LHCN-M2 (cell line): ENCODE measurements at regions not wholly inside any gene's neighbourhood (a gene's known extent, or its start where the extent isn't known, plus 50 kb on each side); places are given as distances from the start of the nearest gene placed in this dataset.

Source experiments
- DNase-seq: peaks from one replicate; pipeline ENCODE4 v3.0.0-alpha.2; 2012; ENCODE audit warnings: low read depth

- no peak for DNase-seq
These were observed 1071.2 kb upstream of the SLC10A2 start for GRCh38 chr13:104137416-104137815.

GRCh38 chr13:104132849-104133248 is 1066.6 kb upstream of the SLC10A2 start:
- DNase-seq: no peak

- peak; percentile 13 for DNase-seq
These were observed 1047.9 kb upstream of the SLC10A2 start for GRCh38 chr13:104114101-104114500.

GRCh38 chr13:104111031-104111430 is 1044.8 kb upstream of the SLC10A2 start:
- no peak for DNase-seq

GRCh38 chr13:104106705-104107393 is 1040.6 kb upstream of the SLC10A2 start:
- DNase-seq: no peak

GRCh38 chr13:104105418-104106355 is 1039.5 kb upstream of the SLC10A2 start:
- no peak for DNase-seq

- no peak for DNase-seq
These were observed 1033.5 kb upstream of the SLC10A2 start for GRCh38 chr13:104099750-104100149.

GRCh38 chr13:104098421-104098820 is 1032.2 kb upstream of the SLC10A2 start:
- no peak for DNase-seq

- no peak for DNase-seq
These were observed 1020.5 kb upstream of the SLC10A2 start for GRCh38 chr13:104086759-104087158.

- no peak for DNase-seq
These were observed 1020.0 kb upstream of the SLC10A2 start for GRCh38 chr13:104086210-104086609.

GRCh38 chr13:104085611-104086010 is 1019.4 kb upstream of the SLC10A2 start:
- DNase-seq: no peak

- no peak for DNase-seq
These were observed 1008.1 kb upstream of the SLC10A2 start for GRCh38 chr13:104074326-104074725.

GRCh38 chr13:104071806-104072205 is 1005.6 kb upstream of the SLC10A2 start:
- DNase-seq: no peak

GRCh38 chr13:104065328-104065727 is 999.1 kb upstream of the SLC10A2 start:
- no peak for DNase-seq

- DNase-seq: peak; percentile 23
These were observed 991.6 kb upstream of the SLC10A2 start for GRCh38 chr13:104057861-104058260.

GRCh38 chr13:104045907-104046306 is 979.7 kb upstream of the SLC10A2 start:
- no peak for DNase-seq

GRCh38 chr13:104043184-104043583 is 977.0 kb upstream of the SLC10A2 start:
- DNase-seq: peak; percentile 40

- no peak for DNase-seq
These were observed 968.7 kb upstream of the SLC10A2 start for GRCh38 chr13:104034891-104035290.

- no peak for DNase-seq
These were observed 959.1 kb upstream of the SLC10A2 start for GRCh38 chr13:104025303-104025702.

- DNase-seq: peak; percentile 57
These were observed 958.4 kb upstream of the SLC10A2 start for GRCh38 chr13:104024416-104025170.

GRCh38 chr13:104021806-104022397 is 955.7 kb upstream of the SLC10A2 start:
- no peak for DNase-seq

- no peak for DNase-seq
These were observed 951.1 kb upstream of the SLC10A2 start for GRCh38 chr13:104017317-104017716.
